ENCODE measurements at regions not wholly inside any gene's neighbourhood (a gene's known extent, or its start where the extent isn't known, plus 50 kb on each side); places are given as distances from the start of the nearest gene placed in this dataset.

- H3K27ac Mint-ChIP-seq: no peak overlapping the region
- TF ChIP-seq, protein P1, sequence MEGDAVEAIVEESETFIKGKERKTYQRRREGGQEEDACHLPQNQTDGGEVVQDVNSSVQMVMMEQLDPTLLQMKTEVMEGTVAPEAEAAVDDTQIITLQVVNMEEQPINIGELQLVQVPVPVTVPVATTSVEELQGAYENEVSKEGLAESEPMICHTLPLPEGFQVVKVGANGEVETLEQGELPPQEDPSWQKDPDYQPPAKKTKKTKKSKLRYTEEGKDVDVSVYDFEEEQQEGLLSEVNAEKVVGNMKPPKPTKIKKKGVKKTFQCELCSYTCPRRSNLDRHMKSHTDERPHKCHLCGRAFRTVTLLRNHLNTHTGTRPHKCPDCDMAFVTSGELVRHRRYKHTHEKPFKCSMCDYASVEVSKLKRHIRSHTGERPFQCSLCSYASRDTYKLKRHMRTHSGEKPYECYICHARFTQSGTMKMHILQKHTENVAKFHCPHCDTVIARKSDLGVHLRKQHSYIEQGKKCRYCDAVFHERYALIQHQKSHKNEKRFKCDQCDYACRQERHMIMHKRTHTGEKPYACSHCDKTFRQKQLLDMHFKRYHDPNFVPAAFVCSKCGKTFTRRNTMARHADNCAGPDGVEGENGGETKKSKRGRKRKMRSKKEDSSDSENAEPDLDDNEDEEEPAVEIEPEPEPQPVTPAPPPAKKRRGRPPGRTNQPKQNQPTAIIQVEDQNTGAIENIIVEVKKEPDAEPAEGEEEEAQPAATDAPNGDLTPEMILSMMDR (IDR thresholded peaks at IDR 0.05): no peak
- H3K4me3 Mint-ChIP-seq: no peak overlapping the region
- no peaks in the 10 kb centered on the region; the same call in 1 of the 2 replicates for H3K27me3 Mint-ChIP-seq (ENCODE audit: insufficient read depth)
- no peaks in the 10 kb centered on the region for H3K4me1 Mint-ChIP-seq (ENCODE audit: low read depth)
- H3K9me3 Mint-ChIP-seq: peaks cover 17% of the 10 kb centered on the region
- H3K36me3 Mint-ChIP-seq (ENCODE audit: low read depth): no peaks in the 10 kb centered on the region
- DNase-seq: no peak
Measured at GRCh38 chr5:28691526-28691925, 1653.1 kb upstream of the CDH9 start.

- DNase-seq: no peak
- TF ChIP-seq, protein P1 (IDR thresholded peaks at IDR 0.05): no peak
- H3K4me3 Mint-ChIP-seq: no peak overlapping the region
- peaks cover 9% of the 10 kb centered on the region for H3K9me3 Mint-ChIP-seq
- H3K27me3 Mint-ChIP-seq (ENCODE audit: insufficient read depth): no peaks in the 10 kb centered on the region; the same call in 1 of the 2 replicates
- H3K27ac Mint-ChIP-seq: no peak overlapping the region
- no peaks in the 10 kb centered on the region for H3K36me3 Mint-ChIP-seq (ENCODE audit: low read depth)
- H3K4me1 Mint-ChIP-seq (ENCODE audit: low read depth): no peaks in the 10 kb centered on the region
Measured at GRCh38 chr5:28685794-28686193, 1647.4 kb upstream of the CDH9 start.

DNA sequence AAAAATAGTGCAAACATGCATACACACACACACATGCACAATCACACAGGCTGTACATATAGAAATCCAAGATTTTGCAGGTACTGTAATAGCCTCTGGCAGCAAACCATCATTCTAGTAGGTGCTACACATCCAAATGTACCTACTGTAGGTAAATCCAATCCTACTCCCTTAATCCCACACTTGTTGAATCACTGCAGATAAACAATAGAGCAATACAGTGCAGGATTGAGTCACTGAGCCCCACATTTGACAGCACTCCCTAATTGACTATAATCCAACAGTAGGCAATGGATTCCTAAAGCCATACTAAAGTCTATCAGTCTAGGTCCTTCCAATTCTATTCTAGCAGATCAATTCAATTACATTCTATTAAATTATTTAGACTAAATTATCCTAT lies 1640.5 kb upstream of the CDH9 start:
- DNase-seq: no peak
- H3K4me3 Mint-ChIP-seq: no peak overlapping the region
- H3K36me3 Mint-ChIP-seq (ENCODE audit: low read depth): no peaks in the 10 kb centered on the region
- no peaks in the 10 kb centered on the region; the same call in 1 of the 2 replicates for H3K27me3 Mint-ChIP-seq (ENCODE audit: insufficient read depth)
- TF ChIP-seq, protein P1 (IDR thresholded peaks at IDR 0.05): no peak
- H3K4me1 Mint-ChIP-seq (ENCODE audit: low read depth): no peaks in the 10 kb centered on the region
- no peak overlapping the region for H3K27ac Mint-ChIP-seq
- peaks cover 6% of the 10 kb centered on the region for H3K9me3 Mint-ChIP-seq

DNA sequence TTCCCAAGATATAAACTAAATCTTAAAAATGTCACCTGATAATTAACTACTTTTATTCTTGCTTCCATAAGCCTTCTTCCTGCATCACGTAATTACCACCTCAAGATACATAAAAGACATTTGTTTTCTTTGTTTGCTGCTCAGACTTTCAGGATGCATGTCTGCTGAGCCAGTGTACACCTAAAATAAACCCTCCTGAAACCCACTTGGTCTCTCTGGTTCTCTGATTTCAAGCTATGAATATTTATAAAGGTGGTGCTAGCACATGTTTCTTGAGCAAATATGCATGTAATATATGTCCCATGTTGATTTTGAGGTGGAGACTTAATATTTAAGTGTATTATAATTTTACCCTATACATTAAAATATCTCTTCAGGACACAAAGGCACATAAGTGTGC lies 1627.7 kb upstream of the CDH9 start:
- TF ChIP-seq, protein P1 (IDR thresholded peaks at IDR 0.05): no peak
- Mint-ChIP-seq H3K27ac (no peak overlapping the region), H3K36me3 (ENCODE audit: low read depth) (no peaks in the 10 kb centered on the region), H3K27me3 (ENCODE audit: insufficient read depth) (no peaks in the 10 kb centered on the region), H3K9me3 (peaks cover 54% of the 10 kb centered on the region), H3K4me3 (no peak overlapping the region), H3K4me1 (ENCODE audit: low read depth) (no peaks in the 10 kb centered on the region)
- no peak for DNase-seq

GRCh38 chr5:28648108-28648507 lies 1609.7 kb upstream of the CDH9 start:
- Mint-ChIP-seq H3K36me3 (ENCODE audit: low read depth) (no peaks in the 10 kb centered on the region), H3K4me3 (no peak overlapping the region), H3K4me1 (ENCODE audit: low read depth) (no peaks in the 10 kb centered on the region), H3K9me3 (peaks cover 19% of the 10 kb centered on the region), H3K27ac (no peak overlapping the region), H3K27me3 (ENCODE audit: insufficient read depth) (no peaks in the 10 kb centered on the region)
- DNase-seq: no peak
- TF ChIP-seq, protein P1 (IDR thresholded peaks at IDR 0.05): no peak

DNA sequence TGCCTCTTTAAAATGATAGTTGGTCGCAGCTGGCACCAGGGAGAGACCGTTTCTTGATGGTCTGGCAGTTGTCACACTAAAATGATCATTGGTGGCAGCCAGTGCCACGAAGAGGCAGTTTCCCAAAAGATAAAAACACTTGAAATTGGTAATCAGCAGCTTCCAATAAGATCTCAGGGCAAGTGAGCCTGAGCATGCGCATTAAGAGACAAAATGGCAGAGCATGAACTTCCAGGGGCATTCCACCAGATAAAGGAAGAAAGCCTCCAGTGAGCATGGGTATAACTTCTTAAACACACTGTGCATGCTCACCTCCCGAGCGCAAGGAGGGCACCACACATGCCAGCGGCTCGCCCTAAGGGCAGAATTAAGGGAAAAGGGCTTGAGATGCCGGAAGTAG lies 1594.2 kb upstream of the CDH9 start:
- Mint-ChIP-seq H3K27ac (no peak overlapping the region), H3K36me3 (ENCODE audit: low read depth) (no peaks in the 10 kb centered on the region), H3K4me1 (ENCODE audit: low read depth) (no peaks in the 10 kb centered on the region), H3K27me3 (ENCODE audit: insufficient read depth) (peaks cover 2% of the 10 kb centered on the region; the same call in 1 of the 2 replicates), H3K9me3 (peaks cover 27% of the 10 kb centered on the region), H3K4me3 (no peak overlapping the region)
- DNase-seq: no peak
- TF ChIP-seq, protein P1 (IDR thresholded peaks at IDR 0.05): no peak
